ENCODE measurements at regions not wholly inside any gene's neighbourhood (a gene's known extent, or its start where the extent isn't known, plus 50 kb on each side); places are given as distances from the start of the nearest gene placed in this dataset.

- TF ChIP-seq CTCF (IDR thresholded peaks at IDR 0.05), result no peak
- Histone ChIP-seq H3K36me3 (no peaks in the 10 kb centered on the region), H3K4me1 (ENCODE audit: control insufficient read depth in 1 of 2, low read depth in 2 of 2) (no peaks in the 10 kb centered on the region), H3K9me3 (no peaks in the 10 kb centered on the region), H3K4me3 (no peak overlapping the region), H3K27ac (no peak overlapping the region), H3K27me3 (replicated peaks; ENCODE audit: insufficient read depth) (no peaks in the 10 kb centered on the region)
- DNase-seq (ENCODE audit: low spot score) (no peak), ATAC-seq (ENCODE audit: insufficient number of reproducible peaks, low FRiP score, low read depth) (no peak)
Measured at GRCh38 chr2:66782780-66783361, 347.9 kb downstream of the MEIS1 start.

GRCh38 chr2:66789741-66790140 is 354.8 kb downstream of the MEIS1 start:
- Histone ChIP-seq H3K27ac (no peak overlapping the region), H3K4me3 (no peak overlapping the region), H3K36me3 (no peaks in the 10 kb centered on the region), H3K27me3 (replicated peaks; ENCODE audit: insufficient read depth) (no peaks in the 10 kb centered on the region), H3K9me3 (no peaks in the 10 kb centered on the region), H3K4me1 (ENCODE audit: control insufficient read depth in 1 of 2, low read depth in 2 of 2) (no peaks in the 10 kb centered on the region)
- no peak for DNase-seq (ENCODE audit: low spot score)
- no peak for TF ChIP-seq CTCF (IDR thresholded peaks at IDR 0.05)
- ATAC-seq (ENCODE audit: insufficient number of reproducible peaks, low FRiP score, low read depth), result no peak

- H3K9me3 ChIP-seq, result no peaks in the 10 kb centered on the region
- TF ChIP-seq CTCF (IDR thresholded peaks at IDR 0.05), result no peak
- no peak for ATAC-seq (ENCODE audit: insufficient number of reproducible peaks, low FRiP score, low read depth)
- no peak for DNase-seq (ENCODE audit: low spot score)
- H3K4me3 ChIP-seq, result no peak overlapping the region
- H3K4me1 ChIP-seq (ENCODE audit: control insufficient read depth in 1 of 2, low read depth in 2 of 2), result no peaks in the 10 kb centered on the region
- no peaks in the 10 kb centered on the region for H3K36me3 ChIP-seq
- H3K27me3 ChIP-seq (replicated peaks; ENCODE audit: insufficient read depth), result no peaks in the 10 kb centered on the region
- H3K27ac ChIP-seq, result no peak overlapping the region
Measured at GRCh38 chr2:66790651-66791181, 355.8 kb downstream of the MEIS1 start.

GRCh38 chr2:66794070-66794469 is 359.1 kb downstream of the MEIS1 start:
- no peak for TF ChIP-seq CTCF (IDR thresholded peaks at IDR 0.05)
- H3K27ac ChIP-seq, result no peak overlapping the region
- no peaks in the 10 kb centered on the region for H3K36me3 ChIP-seq
- ATAC-seq (ENCODE audit: insufficient number of reproducible peaks, low FRiP score, low read depth) (no peak), DNase-seq (ENCODE audit: low spot score) (no peak)
- no peaks in the 10 kb centered on the region for H3K27me3 ChIP-seq (replicated peaks; ENCODE audit: insufficient read depth)
- no peaks in the 10 kb centered on the region for H3K4me1 ChIP-seq (ENCODE audit: control insufficient read depth in 1 of 2, low read depth in 2 of 2)
- no peaks in the 10 kb centered on the region for H3K9me3 ChIP-seq
- H3K4me3 ChIP-seq, result no peak overlapping the region

GRCh38 chr2:66794551-66794950 is 359.6 kb downstream of the MEIS1 start:
- Histone ChIP-seq H3K4me1 (ENCODE audit: control insufficient read depth in 1 of 2, low read depth in 2 of 2) (no peaks in the 10 kb centered on the region), H3K27ac (no peak overlapping the region), H3K4me3 (no peak overlapping the region), H3K36me3 (no peaks in the 10 kb centered on the region), H3K27me3 (replicated peaks; ENCODE audit: insufficient read depth) (no peaks in the 10 kb centered on the region), H3K9me3 (no peaks in the 10 kb centered on the region)
- DNase-seq (ENCODE audit: low spot score), result no peak
- no peak for TF ChIP-seq CTCF (IDR thresholded peaks at IDR 0.05)
- no peak for ATAC-seq (ENCODE audit: insufficient number of reproducible peaks, low FRiP score, low read depth)
